ENCODE measurements at regions not wholly inside any gene's neighbourhood (a gene's known extent, or its start where the extent isn't known, plus 50 kb on each side); places are given as distances from the start of the nearest gene placed in this dataset.

- TF ChIP-seq CTCF (IDR thresholded peaks at IDR 0.05; ENCODE audit: insufficient read depth, low read length, poor library complexity, severe bottlenecking) (no peak), EZH2phosphoT487 (conservative IDR thresholded peaks at IDR 0.05; ENCODE audit: low read length) (no peak)
Observed at GRCh38 chr5:101894985-101895384, 401.1 kb downstream of the SLCO4C1 start.

Measured in SU-DHL-6 (cell line).